H9 (cell line): ENCODE measurements at regions not wholly inside any gene's neighbourhood (a gene's known extent, or its start where the extent isn't known, plus 50 kb on each side); places are given as distances from the start of the nearest gene placed in this dataset.
"Not testable (repeated sequence)": the region's sequence is repeated elsewhere in the genome, so short reads cannot be mapped to it uniquely, and the experiment has no call there.

Experiments
- DNase-seq: peaks from one replicate; pipeline ENCODE4 v3.0.0-alpha.2; 2017
- H2AFZ ChIP-seq: one replicate; pipeline ENCODE4 v1.6.1; 2013; ENCODE audit warnings: mild to moderate bottlenecking, low read length, control low read depth, moderate library complexity
- H2AK5ac ChIP-seq: 2 replicates; pipeline ENCODE4 v1.6.1; 2013; ENCODE audit warnings: low read length, control low read depth, mixed read lengths; ENCODE audit not compliant: insufficient read length
- H2BK120ac ChIP-seq: one replicate; pipeline ENCODE4 v1.6.1; 2013; ENCODE audit warnings: low read depth, mild to moderate bottlenecking, low read length, control low read depth, inconsistent platforms; ENCODE audit not compliant: poor library complexity, severe bottlenecking
- H2BK12ac ChIP-seq: 2 replicates; pipeline ENCODE4 v1.6.1; 2013; ENCODE audit warnings: low read length, control low read depth, mixed read lengths, low read depth; ENCODE audit not compliant: insufficient read length
- H2BK15ac ChIP-seq: 2 replicates; pipeline ENCODE4 v1.6.1; 2013; ENCODE audit warnings: low read depth, low read length, control low read depth
- H2BK20ac ChIP-seq: one replicate; pipeline ENCODE4 v1.6.1; 2013; ENCODE audit warnings: low read depth, mild to moderate bottlenecking, low read length, control low read depth, inconsistent platforms; ENCODE audit not compliant: poor library complexity, severe bottlenecking
- H2BK5ac ChIP-seq: 2 replicates; pipeline ENCODE4 v1.6.1; 2013; ENCODE audit warnings: low read length, control low read depth, mixed read lengths; ENCODE audit not compliant: insufficient read length
- H3K14ac ChIP-seq: 2 replicates; pipeline ENCODE4 v1.6.1; 2013; ENCODE audit warnings: low read length, control low read depth; ENCODE audit not compliant: insufficient read depth
- H3K18ac ChIP-seq: 2 replicates; pipeline ENCODE4 v1.6.1; 2013; ENCODE audit warnings: low read depth, mild to moderate bottlenecking, mixed read lengths, low read length, control low read depth; ENCODE audit not compliant: insufficient read length
- H3K23ac ChIP-seq: 2 replicates; pipeline ENCODE4 v1.6.1; 2013; ENCODE audit warnings: low read length, control low read depth, mixed read lengths, low read depth; ENCODE audit not compliant: insufficient read length
- H3K23me2 ChIP-seq: 2 replicates; pipeline ENCODE4 v1.6.1; 2013; ENCODE audit warnings: low read depth, mild to moderate bottlenecking, mixed read lengths, low read length, control low read depth; ENCODE audit not compliant: insufficient read length, poor library complexity, severe bottlenecking
- H3K27ac ChIP-seq: 2 replicates; pipeline ENCODE4 v1.5.1; 2013; ENCODE audit warnings: low read length, control low read depth, mixed read lengths, low read depth; ENCODE audit not compliant: insufficient read length
- H3K27me3 ChIP-seq: 2 replicates; pipeline ENCODE4 v1.6.1; 2013; ENCODE audit warnings: low read length, control low read depth, inconsistent platforms; ENCODE audit not compliant: insufficient read depth
- H3K4ac ChIP-seq: 2 replicates; pipeline ENCODE4 v1.6.1; 2013; ENCODE audit warnings: low read depth, mild to moderate bottlenecking, control low read depth, inconsistent platforms, low read length, moderate library complexity
- H3K4me1 ChIP-seq: 2 replicates; pipeline ENCODE4 v1.6.1; 2013; ENCODE audit warnings: low read length, control low read depth, inconsistent platforms; ENCODE audit not compliant: insufficient read depth
- H3K4me2 ChIP-seq: 2 replicates; pipeline ENCODE4 v1.6.1; 2013; ENCODE audit warnings: low read length, control low read depth, mixed read lengths; ENCODE audit not compliant: insufficient read length, insufficient read depth
- H3K56ac ChIP-seq: 2 replicates; pipeline ENCODE4 v1.6.1; 2013; ENCODE audit warnings: low read depth, mild to moderate bottlenecking, mixed read lengths, low read length, control low read depth; ENCODE audit not compliant: insufficient read length
- H3K79me1 ChIP-seq: 2 replicates; pipeline ENCODE4 v1.6.1; 2013; ENCODE audit warnings: low read depth, mild to moderate bottlenecking, moderate library complexity, low read length, control low read depth, inconsistent platforms; ENCODE audit not compliant: insufficient read depth, poor library complexity, severe bottlenecking
- H3K79me2 ChIP-seq: 2 replicates; pipeline ENCODE4 v1.6.1; 2013; ENCODE audit warnings: low read length, control low read depth, inconsistent platforms; ENCODE audit not compliant: insufficient read depth
- H3K9ac ChIP-seq: 2 replicates; pipeline ENCODE4 v1.6.1; 2013; ENCODE audit warnings: low read length, control low read depth, mixed read lengths; ENCODE audit not compliant: insufficient read length; ENCODE audit errors: extremely low read depth
- H3K9me3 ChIP-seq: one replicate; pipeline ENCODE4 v1.6.1; 2013; ENCODE audit warnings: low read depth, low read length, inconsistent platforms; ENCODE audit not compliant: control insufficient read depth
- H3T11ph ChIP-seq: one replicate; pipeline ENCODE4 v1.6.1; 2013; ENCODE audit warnings: mild to moderate bottlenecking, low read length, control low read depth, inconsistent platforms
- H4K20me1 ChIP-seq: one replicate; pipeline ENCODE4 v1.6.1; 2013; ENCODE audit not compliant: control insufficient read depth, insufficient read length, insufficient read depth
- H4K5ac ChIP-seq: 2 replicates; pipeline ENCODE4 v1.6.1; 2013; ENCODE audit warnings: low read depth, mild to moderate bottlenecking, mixed read lengths, low read length, control low read depth; ENCODE audit not compliant: insufficient read length
- H4K8ac ChIP-seq: replicated peaks from 2 replicates; pipeline ENCODE4 v1.6.1; 2013; ENCODE audit warnings: low read length, control low read depth, mixed read lengths, low read depth; ENCODE audit not compliant: insufficient read length
- H4K91ac ChIP-seq: 2 replicates; pipeline ENCODE4 v1.6.1; 2013; ENCODE audit warnings: low read depth, mild to moderate bottlenecking, moderate library complexity, mixed read lengths, low read length, control low read depth; ENCODE audit not compliant: insufficient read length
- H3K27ac Mint-ChIP-seq, 3 experiments: 2 replicates in 2 of 3; 3 replicates in 1 of 3; pipeline ENCODE4 v1.8.0; 2020 to 2021; ENCODE audit warnings: mixed read lengths in 3 of 3, mild to moderate bottlenecking in 1 of 3, moderate library complexity in 1 of 3
- H3K27me3 Mint-ChIP-seq: 2 replicates; pipeline ENCODE4 v1.8.0; 2021; ENCODE audit warnings: low read depth, mild to moderate bottlenecking, moderate library complexity, mixed read lengths
- H3K36me3 Mint-ChIP-seq, 3 experiments: 2 replicates in 2 of 3; 3 replicates in 1 of 3; pipeline ENCODE4 v1.8.0; 2020 to 2021; ENCODE audit warnings: low read depth in 3 of 3, mixed read lengths in 3 of 3; ENCODE audit not compliant: insufficient read depth in 1 of 3
- H3K4me1 Mint-ChIP-seq, 2 experiments: 2 replicates each; pipeline ENCODE4 v1.8.0; 2020; ENCODE audit warnings: mixed read lengths in 2 of 2
- H3K4me3 Mint-ChIP-seq, 2 experiments: 2 replicates in 1 of 2; 3 replicates in 1 of 2; pipeline ENCODE4 v1.8.0; 2020 to 2021; ENCODE audit warnings: mild to moderate bottlenecking in 2 of 2, mixed read lengths in 2 of 2, moderate library complexity in 1 of 2
- H3K9me3 Mint-ChIP-seq, 2 experiments: 2 replicates in 1 of 2; 3 replicates in 1 of 2; pipeline ENCODE4 v1.8.0; 2020; ENCODE audit warnings: mild to moderate bottlenecking in 2 of 2, mixed read lengths in 2 of 2, moderate library complexity in 1 of 2
- WGBS: extraction: QIAGEN DNeasy Blood & Tissue Kit; methylation state at CpG from one replicate; pipeline ENCODE4 v1.1.7; 2013; ENCODE audit warnings: missing lambda C conversion rate, low lambda C conversion rate, mixed read lengths; ENCODE audit not compliant: insufficient read length; ENCODE audit errors: extremely low coverage; 5-methylcytosine and 5-hydroxymethylcytosine counted together

DNA sequence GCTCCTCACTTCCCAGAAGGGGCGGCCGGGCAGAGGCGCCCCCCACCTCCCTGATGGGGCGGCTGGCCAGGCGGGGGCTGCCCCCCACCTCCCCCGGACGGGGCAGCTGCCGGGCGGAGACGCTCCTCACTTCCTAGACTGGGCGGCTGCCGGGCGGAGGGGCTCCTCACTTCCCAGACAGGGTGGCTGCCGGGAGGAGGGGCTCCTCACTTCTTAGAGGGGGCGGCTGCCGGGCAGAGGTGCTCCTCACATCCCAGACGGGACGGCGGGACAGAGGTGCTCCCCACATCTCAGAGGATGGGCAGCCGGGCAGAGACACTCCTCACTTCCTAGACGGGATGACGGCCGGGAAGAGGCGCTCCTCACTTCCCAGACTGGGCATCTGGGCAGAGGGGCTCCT, 534.0 kb upstream of the FAM98A start:
- not testable (repeated sequence) for H3K56ac ChIP-seq, H4K8ac ChIP-seq, H3K27ac Mint-ChIP-seq, H3K14ac ChIP-seq, H3K4me1 ChIP-seq, H3K27me3 Mint-ChIP-seq, H3K4ac ChIP-seq, H3K4me3 Mint-ChIP-seq, H4K5ac ChIP-seq, H2BK12ac ChIP-seq, H4K20me1 ChIP-seq, H3K27ac ChIP-seq, H3K9ac ChIP-seq, H2BK120ac ChIP-seq, H3T11ph ChIP-seq, H2BK5ac ChIP-seq, H3K18ac ChIP-seq, H3K23ac ChIP-seq, H3K27me3 ChIP-seq, H3K4me1 Mint-ChIP-seq, H2BK15ac ChIP-seq, H2AK5ac ChIP-seq, H2BK20ac ChIP-seq, H3K79me2 ChIP-seq, H3K9me3 ChIP-seq, H3K79me1 ChIP-seq, H3K4me2 ChIP-seq, H3K23me2 ChIP-seq, DNase-seq, H2AFZ ChIP-seq, H4K91ac ChIP-seq
- Mint-ChIP-seq H3K9me3 (peaks cover 14 to 25% of the 10 kb centered on the region in 2 experiments), H3K36me3 (peaks cover 5 to 19% (median 9%) of the 10 kb centered on the region in 3 experiments; a peak in 6 of 7 replicates)
- no CpG with 5 or more reads among the region's 24 CpGs for WGBS
